GM23338 (cell line): ENCODE measurements at regions not wholly inside any gene's neighbourhood (a gene's known extent, or its start where the extent isn't known, plus 50 kb on each side); places are given as distances from the start of the nearest gene placed in this dataset.

Source experiments
- ATAC-seq: fragments of 200-7000 bp; cut with Tn5 transposase; 3 replicates; pipeline ENCODE4 v1.9.1; 2020
- DNase-seq: peaks from one replicate; pipeline ENCODE4 v3.0.0-alpha.2; 2015; ENCODE audit warnings: low spot score
- H2AFZ ChIP-seq: fragments of 200-600 bp; sonication (generic); 2 replicates; pipeline ENCODE4 v1.8.0; 2016; ENCODE audit warnings: antibody characterized with exemption, mild to moderate bottlenecking, moderate library complexity
- H3F3A ChIP-seq: fragments of 200-600 bp; sonication (generic); replicated peaks from 2 replicates; pipeline ENCODE4 v1.8.0; 2017; ENCODE audit warnings: antibody characterized with exemption, mixed run types, low read depth
- H3K27ac ChIP-seq: fragments of 200-600 bp; sonication (generic); 2 replicates; pipeline ENCODE4 v1.6.1; 2016; ENCODE audit warnings: low read depth
- H3K27me3 ChIP-seq: fragments of 200-600 bp; sonication (generic); 2 replicates; pipeline ENCODE4 v1.8.0; 2016; ENCODE audit warnings: mild to moderate bottlenecking, mixed run types, moderate library complexity; ENCODE audit not compliant: insufficient read depth
- H3K36me3 ChIP-seq: fragments of 200-600 bp; sonication (generic); 2 replicates; pipeline ENCODE4 v1.8.0; 2016; ENCODE audit warnings: mild to moderate bottlenecking; ENCODE audit not compliant: insufficient read depth
- H3K4me1 ChIP-seq: fragments of 200-600 bp; sonication (generic); 2 replicates; pipeline ENCODE4 v1.8.0; 2016; ENCODE audit warnings: mild to moderate bottlenecking, moderate library complexity; ENCODE audit not compliant: insufficient read depth
- H3K4me2 ChIP-seq: fragments of 200-600 bp; sonication (generic); 2 replicates; pipeline ENCODE4 v1.7.1; 2017; ENCODE audit warnings: mixed run types
- H3K4me3 ChIP-seq: fragments of 200-600 bp; sonication (generic); 2 replicates; pipeline ENCODE4 v1.6.1; 2016; ENCODE audit warnings: mixed run types
- H3K79me2 ChIP-seq: fragments of 200-600 bp; sonication (generic); replicated peaks from 2 replicates; pipeline ENCODE4 v1.8.0; 2017; ENCODE audit warnings: mild to moderate bottlenecking; ENCODE audit not compliant: insufficient read depth
- H3K9me2 ChIP-seq: fragments of 200-600 bp; sonication (generic); 2 replicates; pipeline ENCODE4 v1.8.0; 2017; ENCODE audit not compliant: insufficient read depth
- H4K20me1 ChIP-seq: fragments of 200-600 bp; sonication (generic); replicated peaks from 2 replicates; pipeline ENCODE4 v1.8.0; 2017; ENCODE audit warnings: mild to moderate bottlenecking; ENCODE audit not compliant: insufficient read depth
- H3K27ac Mint-ChIP-seq: 2 replicates; pipeline ENCODE4 v1.8.0; 2020; ENCODE audit warnings: inconsistent platforms, mild to moderate bottlenecking, moderate library complexity, mixed read lengths
- H3K27me3 Mint-ChIP-seq: 3 replicates; pipeline ENCODE4 v1.8.0; 2022; ENCODE audit warnings: low read depth, mild to moderate bottlenecking, moderate library complexity, mixed read lengths, inconsistent platforms; ENCODE audit not compliant: insufficient read depth, poor library complexity
- H3K36me3 Mint-ChIP-seq: 3 replicates; pipeline ENCODE4 v1.8.0; 2021; ENCODE audit warnings: low read depth, mild to moderate bottlenecking, inconsistent platforms, moderate library complexity, mixed read lengths
- H3K4me1 Mint-ChIP-seq: 3 replicates; pipeline ENCODE4 v1.8.0; 2020; ENCODE audit warnings: mild to moderate bottlenecking, inconsistent platforms, mixed read lengths
- H3K4me3 Mint-ChIP-seq: 3 replicates; pipeline ENCODE4 v1.8.0; 2021; ENCODE audit warnings: moderate library complexity, mild to moderate bottlenecking, inconsistent platforms, mixed read lengths
- H3K9me3 Mint-ChIP-seq: 3 replicates; pipeline ENCODE4 v1.8.0; 2020; ENCODE audit warnings: moderate library complexity, mild to moderate bottlenecking, inconsistent platforms, mixed read lengths
- CREB1 ChIP-seq: fragments of 250-450 bp; sonication (Bioruptor Pico); IDR thresholded peaks from 2 replicates; pipeline ENCODE4 v1.5.0; 2020; ENCODE audit warnings: low read depth, mild to moderate bottlenecking, moderate library complexity
- EZH2 ChIP-seq: fragments of 200-600 bp; sonication (generic); IDR thresholded peaks from one replicate; pipeline ENCODE4 v1.8.0; 2017; ENCODE audit warnings: antibody characterized with exemption, mild to moderate bottlenecking, low read depth; ENCODE audit not compliant: unreplicated experiment
- EZH2phosphoT487 ChIP-seq: fragments of 200-600 bp; sonication (generic); IDR thresholded peaks from one replicate; pipeline ENCODE4 v1.8.1; 2018; ENCODE audit warnings: antibody characterized with exemption; ENCODE audit not compliant: unreplicated experiment
- JUNB ChIP-seq: IDR thresholded peaks from one replicate; pipeline ENCODE4 v1.6.1; 2016; ENCODE audit warnings: antibody characterized with exemption; ENCODE audit not compliant: unreplicated experiment
- NANOG ChIP-seq: IDR thresholded peaks from 2 replicates; pipeline ENCODE4 v1.6.1; 2016; ENCODE audit warnings: antibody characterized with exemption, borderline replicate concordance
- POLR2AphosphoS5 ChIP-seq: IDR thresholded peaks from 2 replicates; pipeline ENCODE4 v1.6.1; 2016; ENCODE audit warnings: antibody characterized with exemption, low read depth
- STAT1 ChIP-seq: IDR thresholded peaks from one replicate; pipeline ENCODE4 v1.6.1; 2016; ENCODE audit warnings: antibody characterized with exemption; ENCODE audit not compliant: unreplicated experiment
- ZNF114 ChIP-seq: fragments of 250-450 bp; sonication (Bioruptor Pico); IDR thresholded peaks from 2 replicates; pipeline ENCODE4 v1.5.0; 2020; ENCODE audit warnings: mild to moderate bottlenecking, moderate library complexity
- ZNF331 ChIP-seq: fragments of 250-450 bp; sonication (Bioruptor Pico); IDR thresholded peaks from 2 replicates; pipeline ENCODE4 v1.5.0; 2020; ENCODE audit warnings: low read depth, mild to moderate bottlenecking, moderate library complexity
- TF ChIP-seq, protein P1 (sequence below): IDR thresholded peaks from one replicate; pipeline ENCODE4 v1.6.1; 2018; ENCODE audit warnings: antibody characterized with exemption; ENCODE audit not compliant: unreplicated experiment
- TF ChIP-seq, protein P2 (sequence below): fragments of 250-450 bp; sonication (Bioruptor Pico); IDR thresholded peaks from 2 replicates; pipeline ENCODE4 v1.5.0; 2020; ENCODE audit warnings: mild to moderate bottlenecking, moderate library complexity
- TF ChIP-seq, protein P3 (sequence below): IDR thresholded peaks from 2 replicates; pipeline ENCODE4 v1.6.1; 2016; ENCODE audit warnings: antibody characterized with exemption
- TF ChIP-seq, protein P4 (sequence below), 2 experiments: fragments of 200-600 bp in 1 of 2; sonication (generic) in 1 of 2; conservative IDR thresholded peaks; 2 replicates each; pipeline versions ENCODE4 v1.5.1 to v1.6.1; 2016 to 2017; ENCODE audit warnings: antibody characterized with exemption in 2 of 2, low read depth in 2 of 2, mild to moderate bottlenecking in 2 of 2, moderate library complexity in 1 of 2

DNA sequence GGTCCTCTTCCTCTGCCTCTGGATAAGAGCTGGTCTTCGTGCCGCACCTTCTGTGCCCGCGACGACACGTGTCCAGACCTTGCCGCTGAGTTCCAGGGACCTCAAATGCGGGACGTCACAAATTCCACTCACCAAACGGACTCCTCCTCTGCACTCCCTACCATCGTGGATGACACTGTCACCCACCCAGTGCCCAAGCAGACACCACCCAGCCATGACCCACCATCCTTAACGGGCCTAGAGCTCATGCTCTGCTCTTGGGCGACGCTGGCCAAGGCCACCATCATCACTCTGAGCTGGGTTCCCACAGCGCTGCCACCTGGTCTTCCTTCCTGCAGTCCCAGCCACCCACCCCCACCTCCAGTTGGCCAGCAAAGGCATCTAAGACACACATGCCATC lies 96.4 kb upstream of the RPL38 start:
- no peak for DNase-seq
- no peak overlapping the region for H3K4me2 ChIP-seq
- H3K9me2 ChIP-seq, result no peaks in the 10 kb centered on the region
- H3K27me3 Mint-ChIP-seq, result peaks cover 5% of the 10 kb centered on the region
- H3K4me3 Mint-ChIP-seq, result no peak overlapping the region
- no peaks in the 10 kb centered on the region for H3K36me3 ChIP-seq
- H3K4me3 ChIP-seq, result no peak overlapping the region
- H4K20me1 ChIP-seq, result no peaks in the 10 kb centered on the region
- H3K4me1 ChIP-seq, result no peaks in the 10 kb centered on the region
- H3K79me2 ChIP-seq, result no peaks in the 10 kb centered on the region
- TF ChIP-seq EZH2phosphoT487 (no peak), JUNB (no peak), NANOG (no peak), ZNF114 (CRISPR knock-in tag) (no peak), POLR2AphosphoS5 (no peak), CREB1 (CRISPR knock-in tag) (no peak), ZNF331 (no peak), STAT1 (no peak), EZH2 (no peak)
- TF ChIP-seq, protein P1, sequence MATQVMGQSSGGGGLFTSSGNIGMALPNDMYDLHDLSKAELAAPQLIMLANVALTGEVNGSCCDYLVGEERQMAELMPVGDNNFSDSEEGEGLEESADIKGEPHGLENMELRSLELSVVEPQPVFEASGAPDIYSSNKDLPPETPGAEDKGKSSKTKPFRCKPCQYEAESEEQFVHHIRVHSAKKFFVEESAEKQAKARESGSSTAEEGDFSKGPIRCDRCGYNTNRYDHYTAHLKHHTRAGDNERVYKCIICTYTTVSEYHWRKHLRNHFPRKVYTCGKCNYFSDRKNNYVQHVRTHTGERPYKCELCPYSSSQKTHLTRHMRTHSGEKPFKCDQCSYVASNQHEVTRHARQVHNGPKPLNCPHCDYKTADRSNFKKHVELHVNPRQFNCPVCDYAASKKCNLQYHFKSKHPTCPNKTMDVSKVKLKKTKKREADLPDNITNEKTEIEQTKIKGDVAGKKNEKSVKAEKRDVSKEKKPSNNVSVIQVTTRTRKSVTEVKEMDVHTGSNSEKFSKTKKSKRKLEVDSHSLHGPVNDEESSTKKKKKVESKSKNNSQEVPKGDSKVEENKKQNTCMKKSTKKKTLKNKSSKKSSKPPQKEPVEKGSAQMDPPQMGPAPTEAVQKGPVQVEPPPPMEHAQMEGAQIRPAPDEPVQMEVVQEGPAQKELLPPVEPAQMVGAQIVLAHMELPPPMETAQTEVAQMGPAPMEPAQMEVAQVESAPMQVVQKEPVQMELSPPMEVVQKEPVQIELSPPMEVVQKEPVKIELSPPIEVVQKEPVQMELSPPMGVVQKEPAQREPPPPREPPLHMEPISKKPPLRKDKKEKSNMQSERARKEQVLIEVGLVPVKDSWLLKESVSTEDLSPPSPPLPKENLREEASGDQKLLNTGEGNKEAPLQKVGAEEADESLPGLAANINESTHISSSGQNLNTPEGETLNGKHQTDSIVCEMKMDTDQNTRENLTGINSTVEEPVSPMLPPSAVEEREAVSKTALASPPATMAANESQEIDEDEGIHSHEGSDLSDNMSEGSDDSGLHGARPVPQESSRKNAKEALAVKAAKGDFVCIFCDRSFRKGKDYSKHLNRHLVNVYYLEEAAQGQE, result no peak
- TF ChIP-seq, protein P2, sequence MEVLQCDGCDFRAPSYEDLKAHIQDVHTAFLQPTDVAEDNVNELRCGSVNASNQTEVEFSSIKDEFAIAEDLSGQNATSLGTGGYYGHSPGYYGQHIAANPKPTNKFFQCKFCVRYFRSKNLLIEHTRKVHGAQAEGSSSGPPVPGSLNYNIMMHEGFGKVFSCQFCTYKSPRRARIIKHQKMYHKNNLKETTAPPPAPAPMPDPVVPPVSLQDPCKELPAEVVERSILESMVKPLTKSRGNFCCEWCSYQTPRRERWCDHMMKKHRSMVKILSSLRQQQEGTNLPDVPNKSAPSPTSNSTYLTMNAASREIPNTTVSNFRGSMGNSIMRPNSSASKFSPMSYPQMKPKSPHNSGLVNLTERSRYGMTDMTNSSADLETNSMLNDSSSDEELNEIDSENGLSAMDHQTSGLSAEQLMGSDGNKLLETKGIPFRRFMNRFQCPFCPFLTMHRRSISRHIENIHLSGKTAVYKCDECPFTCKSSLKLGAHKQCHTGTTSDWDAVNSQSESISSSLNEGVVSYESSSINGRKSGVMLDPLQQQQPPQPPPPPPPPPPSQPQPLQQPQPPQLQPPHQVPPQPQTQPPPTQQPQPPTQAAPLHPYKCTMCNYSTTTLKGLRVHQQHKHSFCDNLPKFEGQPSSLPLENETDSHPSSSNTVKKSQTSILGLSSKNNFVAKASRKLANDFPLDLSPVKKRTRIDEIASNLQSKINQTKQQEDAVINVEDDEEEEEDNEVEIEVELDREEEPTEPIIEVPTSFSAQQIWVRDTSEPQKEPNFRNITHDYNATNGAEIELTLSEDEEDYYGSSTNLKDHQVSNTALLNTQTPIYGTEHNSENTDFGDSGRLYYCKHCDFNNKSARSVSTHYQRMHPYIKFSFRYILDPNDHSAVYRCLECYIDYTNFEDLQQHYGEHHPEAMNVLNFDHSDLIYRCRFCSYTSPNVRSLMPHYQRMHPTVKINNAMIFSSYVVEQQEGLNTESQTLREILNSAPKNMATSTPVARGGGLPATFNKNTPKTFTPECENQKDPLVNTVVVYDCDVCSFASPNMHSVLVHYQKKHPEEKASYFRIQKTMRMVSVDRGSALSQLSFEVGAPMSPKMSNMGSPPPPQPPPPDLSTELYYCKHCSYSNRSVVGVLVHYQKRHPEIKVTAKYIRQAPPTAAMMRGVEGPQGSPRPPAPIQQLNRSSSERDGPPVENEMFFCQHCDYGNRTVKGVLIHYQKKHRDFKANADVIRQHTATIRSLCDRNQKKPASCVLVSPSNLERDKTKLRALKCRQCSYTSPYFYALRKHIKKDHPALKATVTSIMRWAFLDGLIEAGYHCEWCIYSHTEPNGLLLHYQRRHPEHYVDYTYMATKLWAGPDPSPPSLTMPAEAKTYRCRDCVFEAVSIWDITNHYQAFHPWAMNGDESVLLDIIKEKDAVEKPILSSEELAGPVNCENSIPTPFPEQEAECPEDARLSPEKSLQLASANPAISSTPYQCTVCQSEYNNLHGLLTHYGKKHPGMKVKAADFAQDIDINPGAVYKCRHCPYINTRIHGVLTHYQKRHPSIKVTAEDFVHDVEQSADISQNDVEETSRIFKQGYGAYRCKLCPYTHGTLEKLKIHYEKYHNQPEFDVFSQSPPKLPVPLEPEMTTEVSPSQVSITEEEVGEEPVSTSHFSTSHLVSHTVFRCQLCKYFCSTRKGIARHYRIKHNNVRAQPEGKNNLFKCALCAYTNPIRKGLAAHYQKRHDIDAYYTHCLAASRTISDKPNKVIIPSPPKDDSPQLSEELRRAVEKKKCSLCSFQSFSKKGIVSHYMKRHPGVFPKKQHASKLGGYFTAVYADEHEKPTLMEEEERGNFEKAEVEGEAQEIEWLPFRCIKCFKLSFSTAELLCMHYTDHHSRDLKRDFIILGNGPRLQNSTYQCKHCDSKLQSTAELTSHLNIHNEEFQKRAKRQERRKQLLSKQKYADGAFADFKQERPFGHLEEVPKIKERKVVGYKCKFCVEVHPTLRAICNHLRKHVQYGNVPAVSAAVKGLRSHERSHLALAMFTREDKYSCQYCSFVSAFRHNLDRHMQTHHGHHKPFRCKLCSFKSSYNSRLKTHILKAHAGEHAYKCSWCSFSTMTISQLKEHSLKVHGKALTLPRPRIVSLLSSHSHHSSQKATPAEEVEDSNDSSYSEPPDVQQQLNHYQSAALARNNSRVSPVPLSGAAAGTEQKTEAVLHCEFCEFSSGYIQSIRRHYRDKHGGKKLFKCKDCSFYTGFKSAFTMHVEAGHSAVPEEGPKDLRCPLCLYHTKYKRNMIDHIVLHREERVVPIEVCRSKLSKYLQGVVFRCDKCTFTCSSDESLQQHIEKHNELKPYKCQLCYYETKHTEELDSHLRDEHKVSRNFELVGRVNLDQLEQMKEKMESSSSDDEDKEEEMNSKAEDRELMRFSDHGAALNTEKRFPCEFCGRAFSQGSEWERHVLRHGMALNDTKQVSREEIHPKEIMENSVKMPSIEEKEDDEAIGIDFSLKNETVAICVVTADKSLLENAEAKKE, result no peak
- TF ChIP-seq, protein P3, sequence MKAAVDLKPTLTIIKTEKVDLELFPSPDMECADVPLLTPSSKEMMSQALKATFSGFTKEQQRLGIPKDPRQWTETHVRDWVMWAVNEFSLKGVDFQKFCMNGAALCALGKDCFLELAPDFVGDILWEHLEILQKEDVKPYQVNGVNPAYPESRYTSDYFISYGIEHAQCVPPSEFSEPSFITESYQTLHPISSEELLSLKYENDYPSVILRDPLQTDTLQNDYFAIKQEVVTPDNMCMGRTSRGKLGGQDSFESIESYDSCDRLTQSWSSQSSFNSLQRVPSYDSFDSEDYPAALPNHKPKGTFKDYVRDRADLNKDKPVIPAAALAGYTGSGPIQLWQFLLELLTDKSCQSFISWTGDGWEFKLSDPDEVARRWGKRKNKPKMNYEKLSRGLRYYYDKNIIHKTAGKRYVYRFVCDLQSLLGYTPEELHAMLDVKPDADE, result no peak
- TF ChIP-seq, protein P4, sequence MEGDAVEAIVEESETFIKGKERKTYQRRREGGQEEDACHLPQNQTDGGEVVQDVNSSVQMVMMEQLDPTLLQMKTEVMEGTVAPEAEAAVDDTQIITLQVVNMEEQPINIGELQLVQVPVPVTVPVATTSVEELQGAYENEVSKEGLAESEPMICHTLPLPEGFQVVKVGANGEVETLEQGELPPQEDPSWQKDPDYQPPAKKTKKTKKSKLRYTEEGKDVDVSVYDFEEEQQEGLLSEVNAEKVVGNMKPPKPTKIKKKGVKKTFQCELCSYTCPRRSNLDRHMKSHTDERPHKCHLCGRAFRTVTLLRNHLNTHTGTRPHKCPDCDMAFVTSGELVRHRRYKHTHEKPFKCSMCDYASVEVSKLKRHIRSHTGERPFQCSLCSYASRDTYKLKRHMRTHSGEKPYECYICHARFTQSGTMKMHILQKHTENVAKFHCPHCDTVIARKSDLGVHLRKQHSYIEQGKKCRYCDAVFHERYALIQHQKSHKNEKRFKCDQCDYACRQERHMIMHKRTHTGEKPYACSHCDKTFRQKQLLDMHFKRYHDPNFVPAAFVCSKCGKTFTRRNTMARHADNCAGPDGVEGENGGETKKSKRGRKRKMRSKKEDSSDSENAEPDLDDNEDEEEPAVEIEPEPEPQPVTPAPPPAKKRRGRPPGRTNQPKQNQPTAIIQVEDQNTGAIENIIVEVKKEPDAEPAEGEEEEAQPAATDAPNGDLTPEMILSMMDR (conservative IDR thresholded peaks at IDR 0.05; ENCODE audit: low read depth in 2 of 2), result no peak
- no peaks in the 10 kb centered on the region for H3K36me3 Mint-ChIP-seq
- H3K27ac Mint-ChIP-seq, result no peak overlapping the region
- H3K4me1 Mint-ChIP-seq, result peaks cover 15% of the 10 kb centered on the region
- no peaks in the 10 kb centered on the region for H3F3A ChIP-seq
- H3K9me3 Mint-ChIP-seq, result no peaks in the 10 kb centered on the region
- no peak for ATAC-seq
- no peaks in the 10 kb centered on the region for H3K27me3 ChIP-seq
- H2AFZ ChIP-seq, result no peak overlapping the region
- no peak overlapping the region for H3K27ac ChIP-seq
